Germinal center (tissue), 1 donor: ENCODE measurements at regions not wholly inside any gene's neighbourhood (a gene's known extent, or its start where the extent isn't known, plus 50 kb on each side); places are given as distances from the start of the nearest gene placed in this dataset.

Experiments
- DNase-seq: peaks from one replicate; pipeline ENCODE4 v3.0.0; 2012; ENCODE audit warnings: mixed read lengths, low spot score

GRCh38 chr13:22092791-22093560, 422.1 kb downstream of the FGF9 start:
- DNase-seq, result no peak

GRCh38 chr13:22095794-22096193, 424.9 kb downstream of the FGF9 start:
- no peak for DNase-seq

GRCh38 chr13:22099585-22099984, 428.7 kb downstream of the FGF9 start:
- DNase-seq, result no peak

- no peak for DNase-seq
These were observed 431.4 kb downstream of the FGF9 start for GRCh38 chr13:22102271-22102670.

- no peak for DNase-seq
These were observed 432.5 kb downstream of the FGF9 start for GRCh38 chr13:22103046-22104027.

GRCh38 chr13:22106058-22106457, 435.2 kb downstream of the FGF9 start:
- DNase-seq, result no peak

- DNase-seq, result no peak
These were observed 436.7 kb downstream of the FGF9 start for GRCh38 chr13:22107549-22107948.

- no peak for DNase-seq
These were observed 437.5 kb downstream of the FGF9 start for GRCh38 chr13:22108283-22108942.

GRCh38 chr13:22108979-22109378, 438.1 kb downstream of the FGF9 start:
- no peak for DNase-seq

GRCh38 chr13:22110368-22110767, 439.5 kb downstream of the FGF9 start:
- no peak for DNase-seq

- DNase-seq, result no peak
These were observed 440.4 kb downstream of the FGF9 start for GRCh38 chr13:22111152-22111783.

GRCh38 chr13:22111961-22112360, 441.1 kb downstream of the FGF9 start:
- DNase-seq, result no peak

GRCh38 chr13:22112956-22113745, 442.3 kb downstream of the FGF9 start:
- DNase-seq, result no peak

GRCh38 chr13:22114630-22115311, 443.9 kb downstream of the FGF9 start:
- DNase-seq, result peak; percentile 44

- no peak for DNase-seq
These were observed 447.3 kb downstream of the FGF9 start for GRCh38 chr13:22118158-22118557.

- DNase-seq, result no peak
These were observed 449.8 kb downstream of the FGF9 start for GRCh38 chr13:22120646-22121045.

- DNase-seq, result no peak
These were observed 450.4 kb downstream of the FGF9 start for GRCh38 chr13:22121146-22121739.

GRCh38 chr13:22126433-22127021, 455.7 kb downstream of the FGF9 start:
- DNase-seq, result no peak

- no peak for DNase-seq
These were observed 456.6 kb downstream of the FGF9 start for GRCh38 chr13:22127277-22128164.
